SK-N-SH treated with all-trans-retinoic acid at 6 μM for 48 hours (cell line): ENCODE measurements at regions not wholly inside any gene's neighbourhood (a gene's known extent, or its start where the extent isn't known, plus 50 kb on each side); places are given as distances from the start of the nearest gene placed in this dataset.

ENCODE experiments used
- ATAC-seq: fragments of 200-7000 bp; cut with Tn5 transposase; 3 replicates; pipeline ENCODE4 v1.9.1; 2020; ENCODE audit warnings: mild to moderate bottlenecking, moderate library complexity
- ARNTL ChIP-seq: fragments of 450-650 bp; formaldehyde crosslinking; IDR thresholded peaks from 2 replicates; pipeline ENCODE4 v1.5.0; 2020; ENCODE audit warnings: low read depth, mild to moderate bottlenecking, moderate library complexity, borderline replicate concordance
- BACH2 ChIP-seq: fragments of 250-450 bp; sonication (Bioruptor Pico); IDR thresholded peaks from 2 replicates; pipeline ENCODE4 v1.9.0; 2021; ENCODE audit warnings: mild to moderate bottlenecking, borderline replicate concordance
- CSDC2 ChIP-seq: fragments of 250-450 bp; sonication (Bioruptor Pico); IDR thresholded peaks from 2 replicates; pipeline ENCODE4 v1.5.0; 2020; ENCODE audit warnings: mild to moderate bottlenecking, moderate library complexity
- CSRNP3 ChIP-seq: fragments of 250-450 bp; sonication (Bioruptor Pico); IDR thresholded peaks from 2 replicates; pipeline ENCODE4 v1.5.1; 2021; ENCODE audit warnings: mild to moderate bottlenecking, moderate library complexity
- ESRRG ChIP-seq: fragments of 250-450 bp; sonication (Bioruptor Pico); IDR thresholded peaks from 2 replicates; pipeline ENCODE4 v1.6.1; 2021; ENCODE audit warnings: mild to moderate bottlenecking
- GLIS3 ChIP-seq: fragments of 250-450 bp; sonication (Bioruptor Pico); IDR thresholded peaks from 2 replicates; pipeline ENCODE4 v1.5.0; 2020; ENCODE audit warnings: mild to moderate bottlenecking, moderate library complexity
- ISL1 ChIP-seq: fragments of 250-450 bp; sonication (Bioruptor Pico); IDR thresholded peaks from 2 replicates; pipeline ENCODE4 v2.1.2; 2022; ENCODE audit warnings: mild to moderate bottlenecking, moderate library complexity
- OSR1 ChIP-seq: fragments of 250-450 bp; sonication (Bioruptor Pico); IDR thresholded peaks from 2 replicates; pipeline ENCODE4 v1.8.0; 2022; ENCODE audit warnings: moderate library complexity, mild to moderate bottlenecking, inconsistent platforms
- PATZ1 ChIP-seq: fragments of 250-450 bp; sonication (Bioruptor Pico); IDR thresholded peaks from 2 replicates; pipeline ENCODE4 v1.8.0; 2020; ENCODE audit warnings: mild to moderate bottlenecking, moderate library complexity, borderline replicate concordance
- POU6F1 ChIP-seq: fragments of 250-450 bp; sonication (Bioruptor Pico); IDR thresholded peaks from 2 replicates; pipeline ENCODE4 v1.8.0; 2021; ENCODE audit warnings: low read depth, mild to moderate bottlenecking, moderate library complexity, borderline replicate concordance
- PPARA ChIP-seq: fragments of 250-450 bp; sonication (Bioruptor Pico); IDR thresholded peaks from 2 replicates; pipeline ENCODE4 v1.5.0; 2020; ENCODE audit warnings: mild to moderate bottlenecking, borderline replicate concordance
- RARB ChIP-seq: fragments of 250-450 bp; sonication (Bioruptor Pico); IDR thresholded peaks from 2 replicates; pipeline ENCODE4 v1.8.0; 2021; ENCODE audit warnings: mild to moderate bottlenecking, moderate library complexity
- SNAI2 ChIP-seq: fragments of 250-450 bp; sonication (Bioruptor Pico); IDR thresholded peaks from 2 replicates; pipeline ENCODE4 v1.5.0; 2020; ENCODE audit warnings: mild to moderate bottlenecking, moderate library complexity
- TOX ChIP-seq: fragments of 250-450 bp; sonication (Bioruptor Pico); IDR thresholded peaks from 2 replicates; pipeline ENCODE4 v1.8.0; 2021; ENCODE audit warnings: mild to moderate bottlenecking, moderate library complexity, borderline replicate concordance
- TSHZ2 ChIP-seq: fragments of 250-450 bp; sonication (Bioruptor Pico); IDR thresholded peaks from 2 replicates; pipeline ENCODE4 v1.5.0; 2020; ENCODE audit warnings: mild to moderate bottlenecking, moderate library complexity
- ZC3H10 ChIP-seq: fragments of 250-450 bp; sonication (Bioruptor Pico); IDR thresholded peaks from 2 replicates; pipeline ENCODE4 v1.5.1; 2021; ENCODE audit warnings: mild to moderate bottlenecking, moderate library complexity
- ZFP3 ChIP-seq: fragments of 250-450 bp; sonication (Bioruptor Pico); IDR thresholded peaks from 2 replicates; pipeline ENCODE4 v1.5.0; 2020; ENCODE audit warnings: mild to moderate bottlenecking, moderate library complexity
- ZNF565 ChIP-seq: fragments of 450-650 bp; formaldehyde crosslinking; conservative IDR thresholded peaks from 2 replicates; pipeline ENCODE4 v1.5.0; 2020; ENCODE audit warnings: low read depth, mild to moderate bottlenecking, moderate library complexity
- ZNF70 ChIP-seq: fragments of 450-650 bp; formaldehyde crosslinking; IDR thresholded peaks from 2 replicates; pipeline ENCODE4 v1.5.0; 2020; ENCODE audit warnings: mild to moderate bottlenecking, moderate library complexity
- ZNF8 ChIP-seq: fragments of 450-650 bp; formaldehyde crosslinking; IDR thresholded peaks from 2 replicates; pipeline ENCODE4 v1.5.0; 2020; ENCODE audit warnings: mild to moderate bottlenecking, moderate library complexity

- TF ChIP-seq ZNF565 (CRISPR knock-in tag) (no peak), POU6F1 (CRISPR knock-in tag) (no peak), ZNF70 (no peak), ZC3H10 (no peak), PATZ1 (CRISPR knock-in tag) (no peak), RARB (CRISPR knock-in tag) (no peak), OSR1 (CRISPR knock-in tag) (no peak), CSRNP3 (no peak), ISL1 (CRISPR knock-in tag) (no peak), ZNF8 (CRISPR knock-in tag) (no peak), BACH2 (CRISPR knock-in tag) (no peak), ZFP3 (CRISPR knock-in tag) (no peak), ARNTL (no peak), PPARA (CRISPR knock-in tag) (no peak)
- no peak for ATAC-seq
Observed at GRCh38 chr11:92790926-92791616, 178.4 kb upstream of the MTNR1B start.

- TF ChIP-seq POU6F1 (CRISPR knock-in tag) (no peak), CSRNP3 (no peak), CSDC2 (CRISPR knock-in tag) (no peak), OSR1 (CRISPR knock-in tag) (no peak), ZNF70 (no peak), ISL1 (CRISPR knock-in tag) (no peak), BACH2 (CRISPR knock-in tag) (no peak), ZNF565 (CRISPR knock-in tag) (no peak), ARNTL (no peak), SNAI2 (CRISPR knock-in tag) (no peak), ZFP3 (CRISPR knock-in tag) (no peak), RARB (CRISPR knock-in tag) (no peak), TSHZ2 (no peak), ZC3H10 (no peak), ESRRG (CRISPR knock-in tag) (no peak), TOX (CRISPR knock-in tag) (no peak), GLIS3 (no peak)
- TF ChIP-seq, all 23 proteins: peak for 0
Observed at GRCh38 chr11:92791886-92792285, 177.6 kb upstream of the MTNR1B start.

More at GRCh38 chr11:92791886-92792285, 177.6 kb upstream of the MTNR1B start:
- ATAC-seq, result no peak
